ENCODE measurements at regions not wholly inside any gene's neighbourhood (a gene's known extent, or its start where the extent isn't known, plus 50 kb on each side); places are given as distances from the start of the nearest gene placed in this dataset.

GRCh38 chr4:110787707-110788106 is 164.8 kb upstream of the PITX2 start:
- Histone ChIP-seq H3K4me3 (ENCODE audit: low read depth in 1 of 3, low read length in 3 of 3) (no peak overlapping the region), H3K9ac (ENCODE audit: low read depth in 1 of 2, low read length in 2 of 2) (no peak overlapping the region), H3K27me3 (ENCODE audit: control insufficient read depth in 4 of 4, insufficient read depth in 4 of 4, low read length in 3 of 4) (peaks cover 0 to 4% (median 0%) of the 10 kb centered on the region in 4 donors), H3K4me1 (ENCODE audit: control insufficient read depth in 4 of 4, insufficient read depth in 4 of 4, low read length in 3 of 4) (no peaks in the 10 kb centered on the region), H3K9me3 (ENCODE audit: control insufficient read depth in 4 of 4, low read length in 3 of 4) (peaks cover 0 to 1% (median 0%) of the 10 kb centered on the region in 4 donors), H3K27ac (ENCODE audit: low read depth in 1 of 2, low read length in 2 of 2) (no peak overlapping the region), H3K36me3 (ENCODE audit: control insufficient read depth in 4 of 4, insufficient read depth in 3 of 4, low read depth in 1 of 4, low read length in 3 of 4) (no peaks in the 10 kb centered on the region)
- TF ChIP-seq FOXA2 (IDR thresholded peaks at IDR 0.05) (no peak), SP1 (IDR thresholded peaks at IDR 0.05) (no peak), TAF1 (conservative IDR thresholded peaks at IDR 0.05) (no peak), ATF3 (IDR thresholded peaks at IDR 0.05) (no peak)
- WGBS, result 57% methylated on average over 3 of the region's 3 CpGs
- no peak for DNase-seq (ENCODE audit: low spot score)

GRCh38 chr4:110788302-110788701 is 165.4 kb upstream of the PITX2 start:
- no peak overlapping the region for H3K9ac ChIP-seq (ENCODE audit: low read depth in 1 of 2, low read length in 2 of 2)
- H3K4me1 ChIP-seq (ENCODE audit: control insufficient read depth in 4 of 4, insufficient read depth in 4 of 4, low read length in 3 of 4), result no peaks in the 10 kb centered on the region
- H3K36me3 ChIP-seq (ENCODE audit: control insufficient read depth in 4 of 4, insufficient read depth in 3 of 4, low read depth in 1 of 4, low read length in 3 of 4), result no peaks in the 10 kb centered on the region
- 68% methylated on average over 3 of the region's 3 CpGs for WGBS
- no peak overlapping the region for H3K27ac ChIP-seq (ENCODE audit: low read depth in 1 of 2, low read length in 2 of 2)
- H3K27me3 ChIP-seq (ENCODE audit: control insufficient read depth in 4 of 4, insufficient read depth in 4 of 4, low read length in 3 of 4), result no peaks in the 10 kb centered on the region
- H3K9me3 ChIP-seq (ENCODE audit: control insufficient read depth in 4 of 4, low read length in 3 of 4), result no peaks in the 10 kb centered on the region
- no peak for DNase-seq (ENCODE audit: low spot score)
- no peak overlapping the region for H3K4me3 ChIP-seq (ENCODE audit: low read depth in 1 of 3, low read length in 3 of 3)
- TF ChIP-seq TAF1 (conservative IDR thresholded peaks at IDR 0.05) (no peak), GABPA (IDR thresholded peaks at IDR 0.05 in 1 of 2, conservative IDR thresholded peaks at IDR 0.05 in 1 of 2) (no peak), HNF4G (IDR thresholded peaks at IDR 0.05) (no peak), EGR1 (IDR thresholded peaks at IDR 0.05; ENCODE audit: low read depth in 2 of 2) (no peak), FOXA2 (IDR thresholded peaks at IDR 0.05) (no peak), REST (IDR thresholded peaks at IDR 0.05) (no peak), MAX (IDR thresholded peaks at IDR 0.05) (no peak), HNF4A (conservative IDR thresholded peaks at IDR 0.05) (no peak), YY1 (IDR thresholded peaks at IDR 0.05) (no peak), ATF3 (IDR thresholded peaks at IDR 0.05) (no peak), JUND (IDR thresholded peaks at IDR 0.05) (no peak)

GRCh38 chr4:110792036-110792435 is 169.2 kb upstream of the PITX2 start:
- Histone ChIP-seq H3K9ac (ENCODE audit: low read depth in 1 of 2, low read length in 2 of 2) (no peak overlapping the region), H3K27me3 (ENCODE audit: control insufficient read depth in 4 of 4, insufficient read depth in 4 of 4, low read length in 3 of 4) (no peaks in the 10 kb centered on the region), H3K4me3 (ENCODE audit: low read depth in 1 of 3, low read length in 3 of 3) (no peak overlapping the region), H3K9me3 (ENCODE audit: control insufficient read depth in 4 of 4, low read length in 3 of 4) (no peaks in the 10 kb centered on the region), H3K36me3 (ENCODE audit: control insufficient read depth in 4 of 4, insufficient read depth in 3 of 4, low read depth in 1 of 4, low read length in 3 of 4) (no peaks in the 10 kb centered on the region), H3K4me1 (ENCODE audit: control insufficient read depth in 4 of 4, insufficient read depth in 4 of 4, low read length in 3 of 4) (no peaks in the 10 kb centered on the region), H3K27ac (ENCODE audit: low read depth in 1 of 2, low read length in 2 of 2) (no peak overlapping the region)
- TF ChIP-seq ATF3 (IDR thresholded peaks at IDR 0.05) (no peak), HNF4A (conservative IDR thresholded peaks at IDR 0.05) (no peak), EGR1 (IDR thresholded peaks at IDR 0.05; ENCODE audit: low read depth in 2 of 2) (no peak), HNF4G (IDR thresholded peaks at IDR 0.05) (no peak)
- WGBS, result 46% methylated on average over 1 of the region's 1 CpG
- no peak for DNase-seq (ENCODE audit: low spot score)

Data from liver (tissue), 7 donors.